Parathyroid adenoma (tissue), 2 donors: ENCODE measurements at regions not wholly inside any gene's neighbourhood (a gene's known extent, or its start where the extent isn't known, plus 50 kb on each side); places are given as distances from the start of the nearest gene placed in this dataset.

Experiments
- H2AFZ ChIP-seq: fragments of 300-600 bp; sonication (generic); one replicate; pipeline ENCODE4 v1.7.0; 2017; ENCODE audit warnings: antibody characterized with exemption, mild to moderate bottlenecking
- H3K27ac ChIP-seq: fragments of 300-600 bp; sonication (generic); one replicate; pipeline ENCODE4 v1.7.0; 2017
- H3K27me3 ChIP-seq: fragments of 300-600 bp; sonication (generic); one replicate; pipeline ENCODE4 v1.7.0; 2017; ENCODE audit warnings: low read length; ENCODE audit not compliant: control insufficient read depth, insufficient read depth
- H3K36me3 ChIP-seq: fragments of 300-600 bp; sonication (generic); one replicate; pipeline ENCODE4 v1.7.0; 2017; ENCODE audit warnings: low read length; ENCODE audit not compliant: control insufficient read depth, insufficient read depth
- H3K4me1 ChIP-seq: fragments of 300-600 bp; sonication (generic); one replicate; pipeline ENCODE4 v1.7.0; 2017; ENCODE audit warnings: control low read depth
- H3K4me2 ChIP-seq: fragments of 300-600 bp; sonication (generic); one replicate; pipeline ENCODE4 v1.7.0; 2017; ENCODE audit warnings: low read length
- H3K4me3 ChIP-seq: fragments of 300-600 bp; sonication (generic); one replicate; pipeline ENCODE4 v1.7.0; 2017; ENCODE audit warnings: low read depth, low read length
- H3K79me2 ChIP-seq: fragments of 300-600 bp; sonication (generic); one replicate; pipeline ENCODE4 v1.7.0; 2017; ENCODE audit warnings: control low read depth
- H3K9ac ChIP-seq: fragments of 300-600 bp; sonication (generic); one replicate; pipeline ENCODE4 v1.7.0; 2017; ENCODE audit warnings: mild to moderate bottlenecking
- H3K9me3 ChIP-seq: fragments of 300-600 bp; sonication (generic); one replicate; pipeline ENCODE4 v1.7.0; 2017; ENCODE audit warnings: low read length; ENCODE audit not compliant: control insufficient read depth
- TF ChIP-seq, protein P1 (sequence below): fragments of 300-600 bp; sonication (generic); IDR thresholded peaks from one replicate; pipeline ENCODE4 v1.7.0; 2017; ENCODE audit warnings: antibody characterized with exemption, mild to moderate bottlenecking
- donor health status: primary hyperparathyroidism.

DNA sequence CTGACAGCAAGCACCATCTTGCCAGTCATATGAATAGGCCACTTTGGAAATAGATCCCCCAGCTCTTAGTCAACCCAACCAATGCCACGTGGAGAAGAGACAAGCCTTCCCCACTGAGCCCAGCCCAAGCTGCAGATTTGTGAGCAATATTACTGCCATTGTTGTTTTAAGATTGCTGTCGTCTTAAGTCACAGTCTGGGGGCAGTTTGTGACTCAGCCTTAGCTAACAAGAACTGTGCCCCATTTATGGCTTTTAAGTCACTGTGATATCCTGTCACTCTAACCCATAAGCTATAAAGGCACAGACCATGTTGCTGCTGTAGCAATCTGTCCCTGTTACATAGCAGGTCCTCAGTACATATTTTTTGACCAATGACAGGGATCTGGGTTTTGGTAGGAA lies 464.2 kb downstream of the MED13L start:
- H3K4me1 ChIP-seq: no peaks in the 10 kb centered on the region
- no peaks in the 10 kb centered on the region for H3K27me3 ChIP-seq
- H3K9me3 ChIP-seq: no peaks in the 10 kb centered on the region
- H3K79me2 ChIP-seq: no peaks in the 10 kb centered on the region
- no peak overlapping the region for H3K4me2 ChIP-seq
- H2AFZ ChIP-seq: no peak overlapping the region
- H3K36me3 ChIP-seq: no peaks in the 10 kb centered on the region
- H3K9ac ChIP-seq: no peak overlapping the region
- TF ChIP-seq, protein P1, sequence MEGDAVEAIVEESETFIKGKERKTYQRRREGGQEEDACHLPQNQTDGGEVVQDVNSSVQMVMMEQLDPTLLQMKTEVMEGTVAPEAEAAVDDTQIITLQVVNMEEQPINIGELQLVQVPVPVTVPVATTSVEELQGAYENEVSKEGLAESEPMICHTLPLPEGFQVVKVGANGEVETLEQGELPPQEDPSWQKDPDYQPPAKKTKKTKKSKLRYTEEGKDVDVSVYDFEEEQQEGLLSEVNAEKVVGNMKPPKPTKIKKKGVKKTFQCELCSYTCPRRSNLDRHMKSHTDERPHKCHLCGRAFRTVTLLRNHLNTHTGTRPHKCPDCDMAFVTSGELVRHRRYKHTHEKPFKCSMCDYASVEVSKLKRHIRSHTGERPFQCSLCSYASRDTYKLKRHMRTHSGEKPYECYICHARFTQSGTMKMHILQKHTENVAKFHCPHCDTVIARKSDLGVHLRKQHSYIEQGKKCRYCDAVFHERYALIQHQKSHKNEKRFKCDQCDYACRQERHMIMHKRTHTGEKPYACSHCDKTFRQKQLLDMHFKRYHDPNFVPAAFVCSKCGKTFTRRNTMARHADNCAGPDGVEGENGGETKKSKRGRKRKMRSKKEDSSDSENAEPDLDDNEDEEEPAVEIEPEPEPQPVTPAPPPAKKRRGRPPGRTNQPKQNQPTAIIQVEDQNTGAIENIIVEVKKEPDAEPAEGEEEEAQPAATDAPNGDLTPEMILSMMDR: no peak
- no peak overlapping the region for H3K27ac ChIP-seq
- no peak overlapping the region for H3K4me3 ChIP-seq

DNA sequence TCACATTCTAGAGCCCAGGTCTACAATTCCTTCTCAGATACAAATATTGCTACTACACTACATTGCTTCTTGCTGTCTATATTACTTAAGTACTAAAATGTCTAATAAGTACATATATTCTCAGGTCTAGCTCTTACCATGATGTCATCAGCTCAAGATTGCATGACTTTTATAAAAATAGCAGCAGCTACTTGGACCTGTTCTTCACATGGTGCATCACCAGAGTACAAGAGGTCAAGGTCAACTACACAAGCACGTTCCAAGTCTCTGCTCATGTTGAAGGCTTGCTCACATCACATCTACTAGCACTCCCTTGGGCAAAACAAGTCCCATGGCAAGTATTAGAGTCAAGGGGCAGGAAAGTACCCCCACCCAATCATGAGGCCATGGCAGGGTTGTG lies 465.6 kb downstream of the MED13L start:
- Histone ChIP-seq H3K79me2 (no peaks in the 10 kb centered on the region), H3K36me3 (no peaks in the 10 kb centered on the region), H3K4me2 (no peak overlapping the region), H3K27ac (no peak overlapping the region), H3K4me3 (no peak overlapping the region), H3K9me3 (no peaks in the 10 kb centered on the region), H3K9ac (no peak overlapping the region), H3K4me1 (no peaks in the 10 kb centered on the region), H3K27me3 (no peaks in the 10 kb centered on the region), H2AFZ (no peak overlapping the region)
- TF ChIP-seq, protein P1: no peak

DNA sequence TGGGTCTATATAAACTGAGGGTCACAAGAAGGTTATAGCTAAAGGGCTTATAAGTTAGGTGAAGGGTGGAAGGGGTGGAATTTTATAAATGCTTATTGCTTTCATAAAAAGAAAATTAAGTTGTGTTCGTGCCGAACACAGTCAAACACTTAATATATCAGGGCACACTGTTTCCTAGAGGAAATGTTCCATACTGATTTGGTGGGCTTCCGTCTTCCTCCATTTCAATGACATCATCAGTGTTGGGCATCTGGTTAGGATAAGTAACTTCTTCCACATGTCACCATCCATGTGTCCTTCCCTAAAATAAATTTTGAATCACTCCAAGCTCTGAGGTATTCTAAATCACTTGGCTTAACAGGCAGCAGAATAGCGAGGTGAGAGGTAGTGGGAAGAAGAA lies 466.4 kb downstream of the MED13L start:
- TF ChIP-seq, protein P1: no peak
- Histone ChIP-seq H3K4me3 (no peak overlapping the region), H3K36me3 (no peaks in the 10 kb centered on the region), H3K27me3 (no peaks in the 10 kb centered on the region), H3K4me2 (no peak overlapping the region), H3K79me2 (no peaks in the 10 kb centered on the region), H3K27ac (no peak overlapping the region), H3K9me3 (no peaks in the 10 kb centered on the region), H3K9ac (no peak overlapping the region), H2AFZ (no peak overlapping the region), H3K4me1 (no peaks in the 10 kb centered on the region)

- H3K4me3 ChIP-seq: no peak overlapping the region
- no peaks in the 10 kb centered on the region for H3K27me3 ChIP-seq
- no peak overlapping the region for H2AFZ ChIP-seq
- no peaks in the 10 kb centered on the region for H3K4me1 ChIP-seq
- H3K36me3 ChIP-seq: no peaks in the 10 kb centered on the region
- H3K4me2 ChIP-seq: no peak overlapping the region
- H3K79me2 ChIP-seq: no peaks in the 10 kb centered on the region
- H3K9ac ChIP-seq: no peak overlapping the region
- TF ChIP-seq, protein P1: no peak
- no peak overlapping the region for H3K27ac ChIP-seq
- H3K9me3 ChIP-seq: no peaks in the 10 kb centered on the region
These were observed 467.2 kb downstream of the MED13L start for GRCh38 chr12:115810122-115810901.

DNA sequence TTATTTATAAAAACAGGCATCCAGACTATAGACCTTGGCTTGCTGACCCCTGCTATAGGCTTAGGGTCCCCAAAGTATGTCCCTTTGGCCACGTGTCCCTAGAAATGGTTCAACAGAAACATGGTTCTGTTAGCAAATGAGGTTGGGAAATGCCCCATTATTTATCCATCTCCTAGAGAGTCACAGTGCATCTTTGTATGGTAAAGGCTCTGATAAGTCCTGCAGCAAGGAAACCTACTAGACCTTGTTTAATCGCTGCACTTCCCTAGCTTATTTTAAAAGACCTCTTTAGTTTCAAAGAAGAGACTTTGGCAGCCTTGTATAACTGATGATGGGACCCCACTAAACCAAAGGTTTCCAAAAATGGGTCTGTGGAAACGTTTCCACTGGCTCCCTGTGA lies 471.5 kb downstream of the MED13L start:
- Histone ChIP-seq H3K27ac (no peak overlapping the region), H3K4me1 (no peaks in the 10 kb centered on the region), H3K27me3 (no peaks in the 10 kb centered on the region), H3K9ac (no peak overlapping the region), H3K4me3 (no peak overlapping the region), H3K9me3 (no peaks in the 10 kb centered on the region), H3K4me2 (no peak overlapping the region), H3K36me3 (no peaks in the 10 kb centered on the region), H2AFZ (no peak overlapping the region), H3K79me2 (no peaks in the 10 kb centered on the region)
- TF ChIP-seq, protein P1: no peak
